GM18508 (cell line): ENCODE measurements at regions not wholly inside any gene's neighbourhood (a gene's known extent, or its start where the extent isn't known, plus 50 kb on each side); places are given as distances from the start of the nearest gene placed in this dataset.
"Not testable (repeated sequence)": the region's sequence is repeated elsewhere in the genome, so short reads cannot be mapped to it uniquely, and the experiment has no call there.

Experiments
- ATAC-seq: cut with Tn5 transposase; IDR thresholded peaks from one replicate; pipeline ENCODE4 v1.9.1; 2021; ENCODE audit warnings: moderate number of reproducible peaks; ENCODE audit not compliant: insufficient read depth, unreplicated experiment

GRCh38 chr16:85508993-85509392 is 104.1 kb upstream of the GSE1 start:
- no peak for ATAC-seq

- ATAC-seq = no peak
Measured at GRCh38 chr16:85510041-85510659, 103.0 kb upstream of the GSE1 start.

GRCh38 chr16:85511938-85512807 is 100.9 kb upstream of the GSE1 start:
- no peak for ATAC-seq

GRCh38 chr16:85512808-85513115 is 100.4 kb upstream of the GSE1 start:
- ATAC-seq = no peak

GRCh38 chr16:85513180-85513579 is 99.9 kb upstream of the GSE1 start:
- ATAC-seq = no peak

GRCh38 chr16:85513649-85514048 is 99.5 kb upstream of the GSE1 start:
- no peak for ATAC-seq

- no peak for ATAC-seq
Measured at GRCh38 chr16:85514295-85514597, 98.9 kb upstream of the GSE1 start.

GRCh38 chr16:85514598-85515318 is 98.4 kb upstream of the GSE1 start:
- no peak for ATAC-seq

GRCh38 chr16:85515319-85515745 is 97.8 kb upstream of the GSE1 start:
- no peak for ATAC-seq

- no peak for ATAC-seq
Measured at GRCh38 chr16:85515830-85516397, 97.2 kb upstream of the GSE1 start.

- no peak for ATAC-seq
Measured at GRCh38 chr16:85517154-85517553, 96.0 kb upstream of the GSE1 start.

- no peak for ATAC-seq
Measured at GRCh38 chr16:85517563-85518179, 95.5 kb upstream of the GSE1 start.

- ATAC-seq = no peak
Measured at GRCh38 chr16:85518398-85519049, 94.6 kb upstream of the GSE1 start.

- ATAC-seq = not testable (repeated sequence)
Measured at GRCh38 chr16:85519050-85519440, 94.1 kb upstream of the GSE1 start.

- no peak for ATAC-seq
Measured at GRCh38 chr16:85519540-85520231, 93.4 kb upstream of the GSE1 start.

- ATAC-seq = no peak
Measured at GRCh38 chr16:85520853-85521521, 92.1 kb upstream of the GSE1 start.

GRCh38 chr16:85521552-85522307 is 91.4 kb upstream of the GSE1 start:
- no peak for ATAC-seq

- no peak for ATAC-seq
Measured at GRCh38 chr16:85522308-85522841, 90.7 kb upstream of the GSE1 start.
